ENCODE measurements at regions not wholly inside any gene's neighbourhood (a gene's known extent, or its start where the extent isn't known, plus 50 kb on each side); places are given as distances from the start of the nearest gene placed in this dataset.

- DNase-seq (ENCODE audit: insufficient read length) = no peak
- TF ChIP-seq POLR2AphosphoS5 (IDR thresholded peaks at IDR 0.05; ENCODE audit: low read depth, low read length) (no peak), POLR2A (IDR thresholded peaks at IDR 0.05; ENCODE audit: low read depth, low read length) (no peak), TAF1 (IDR thresholded peaks at IDR 0.05; ENCODE audit: borderline replicate concordance, low read depth, low read length) (no peak)
- FAIRE-seq = no peak
Measured at GRCh38 chr14:101371799-101372793, 189.2 kb upstream of the DIO3 start.

- TF ChIP-seq TAF1 (IDR thresholded peaks at IDR 0.05; ENCODE audit: borderline replicate concordance, low read depth, low read length) (no peak), POLR2AphosphoS5 (IDR thresholded peaks at IDR 0.05; ENCODE audit: low read depth, low read length) (no peak), POLR2A (IDR thresholded peaks at IDR 0.05; ENCODE audit: low read depth, low read length) (no peak)
- DNase-seq (ENCODE audit: insufficient read length) (no peak), FAIRE-seq (no peak)
Measured at GRCh38 chr14:101372894-101373620, 188.2 kb upstream of the DIO3 start.

- TF ChIP-seq POLR2AphosphoS5 (IDR thresholded peaks at IDR 0.05; ENCODE audit: low read depth, low read length) (no peak), POLR2A (IDR thresholded peaks at IDR 0.05; ENCODE audit: low read depth, low read length) (no peak), TAF1 (IDR thresholded peaks at IDR 0.05; ENCODE audit: borderline replicate concordance, low read depth, low read length) (no peak)
- FAIRE-seq (no peak), DNase-seq (ENCODE audit: insufficient read length) (no peak)
Measured at GRCh38 chr14:101373690-101374295, 187.5 kb upstream of the DIO3 start.

- no peak for FAIRE-seq
- DNase-seq (ENCODE audit: insufficient read length) = no peak
- TF ChIP-seq POLR2A (IDR thresholded peaks at IDR 0.05; ENCODE audit: low read depth, low read length) (no peak), POLR2AphosphoS5 (IDR thresholded peaks at IDR 0.05; ENCODE audit: low read depth, low read length) (no peak), TAF1 (IDR thresholded peaks at IDR 0.05; ENCODE audit: borderline replicate concordance, low read depth, low read length) (no peak)
Measured at GRCh38 chr14:101374373-101375338, 186.6 kb upstream of the DIO3 start.

- FAIRE-seq (no peak), DNase-seq (ENCODE audit: insufficient read length) (no peak)
- TF ChIP-seq POLR2AphosphoS5 (IDR thresholded peaks at IDR 0.05; ENCODE audit: low read depth, low read length) (no peak), POLR2A (IDR thresholded peaks at IDR 0.05; ENCODE audit: low read depth, low read length) (no peak), TAF1 (IDR thresholded peaks at IDR 0.05; ENCODE audit: borderline replicate concordance, low read depth, low read length) (no peak)
Measured at GRCh38 chr14:101377069-101377468, 184.2 kb upstream of the DIO3 start.

GRCh38 chr14:101379842-101380241, 181.5 kb upstream of the DIO3 start:
- no peak for FAIRE-seq
- DNase-seq (ENCODE audit: insufficient read length) = no peak
- TF ChIP-seq TAF1 (IDR thresholded peaks at IDR 0.05; ENCODE audit: borderline replicate concordance, low read depth, low read length) (no peak), POLR2AphosphoS5 (IDR thresholded peaks at IDR 0.05; ENCODE audit: low read depth, low read length) (no peak), POLR2A (IDR thresholded peaks at IDR 0.05; ENCODE audit: low read depth, low read length) (no peak)

- TF ChIP-seq POLR2AphosphoS5 (IDR thresholded peaks at IDR 0.05; ENCODE audit: low read depth, low read length) = no peak
- no peak for TF ChIP-seq POLR2A (IDR thresholded peaks at IDR 0.05; ENCODE audit: low read depth, low read length)
- no peak for TF ChIP-seq TAF1 (IDR thresholded peaks at IDR 0.05; ENCODE audit: borderline replicate concordance, low read depth, low read length)
- no peak for FAIRE-seq
- no peak for DNase-seq (ENCODE audit: insufficient read length)
Measured at GRCh38 chr14:101380512-101380911, 180.8 kb upstream of the DIO3 start.

GRCh38 chr14:101380940-101381339, 180.4 kb upstream of the DIO3 start:
- TF ChIP-seq POLR2A (IDR thresholded peaks at IDR 0.05; ENCODE audit: low read depth, low read length) (no peak), POLR2AphosphoS5 (IDR thresholded peaks at IDR 0.05; ENCODE audit: low read depth, low read length) (no peak), TAF1 (IDR thresholded peaks at IDR 0.05; ENCODE audit: borderline replicate concordance, low read depth, low read length) (no peak)
- FAIRE-seq (no peak), DNase-seq (ENCODE audit: insufficient read length) (no peak)

GRCh38 chr14:101383737-101384338, 177.5 kb upstream of the DIO3 start:
- FAIRE-seq = no peak
- DNase-seq (ENCODE audit: insufficient read length) = no peak
- TF ChIP-seq TAF1 (IDR thresholded peaks at IDR 0.05; ENCODE audit: borderline replicate concordance, low read depth, low read length) = no peak
- TF ChIP-seq POLR2A (IDR thresholded peaks at IDR 0.05; ENCODE audit: low read depth, low read length) = no peak
- TF ChIP-seq POLR2AphosphoS5 (IDR thresholded peaks at IDR 0.05; ENCODE audit: low read depth, low read length) = no peak

- no peak for FAIRE-seq
- no peak for TF ChIP-seq TAF1 (IDR thresholded peaks at IDR 0.05; ENCODE audit: borderline replicate concordance, low read depth, low read length)
- no peak for TF ChIP-seq POLR2AphosphoS5 (IDR thresholded peaks at IDR 0.05; ENCODE audit: low read depth, low read length)
- TF ChIP-seq POLR2A (IDR thresholded peaks at IDR 0.05; ENCODE audit: low read depth, low read length) = no peak
- no peak for DNase-seq (ENCODE audit: insufficient read length)
Measured at GRCh38 chr14:101394374-101394773, 166.9 kb upstream of the DIO3 start.

Data from GM12892 (cell line).